Esophagus mucosa (tissue), 1 donor: ENCODE measurements at regions not wholly inside any gene's neighbourhood (a gene's known extent, or its start where the extent isn't known, plus 50 kb on each side); places are given as distances from the start of the nearest gene placed in this dataset.

Experiments used
- ATAC-seq: fragments of 200-7000 bp; cut with Tn5 transposase; one replicate; pipeline ENCODE4 v1.9.1; 2020
- donor health status: DM: yes; HTN: yes; CAD: no.

DNA sequence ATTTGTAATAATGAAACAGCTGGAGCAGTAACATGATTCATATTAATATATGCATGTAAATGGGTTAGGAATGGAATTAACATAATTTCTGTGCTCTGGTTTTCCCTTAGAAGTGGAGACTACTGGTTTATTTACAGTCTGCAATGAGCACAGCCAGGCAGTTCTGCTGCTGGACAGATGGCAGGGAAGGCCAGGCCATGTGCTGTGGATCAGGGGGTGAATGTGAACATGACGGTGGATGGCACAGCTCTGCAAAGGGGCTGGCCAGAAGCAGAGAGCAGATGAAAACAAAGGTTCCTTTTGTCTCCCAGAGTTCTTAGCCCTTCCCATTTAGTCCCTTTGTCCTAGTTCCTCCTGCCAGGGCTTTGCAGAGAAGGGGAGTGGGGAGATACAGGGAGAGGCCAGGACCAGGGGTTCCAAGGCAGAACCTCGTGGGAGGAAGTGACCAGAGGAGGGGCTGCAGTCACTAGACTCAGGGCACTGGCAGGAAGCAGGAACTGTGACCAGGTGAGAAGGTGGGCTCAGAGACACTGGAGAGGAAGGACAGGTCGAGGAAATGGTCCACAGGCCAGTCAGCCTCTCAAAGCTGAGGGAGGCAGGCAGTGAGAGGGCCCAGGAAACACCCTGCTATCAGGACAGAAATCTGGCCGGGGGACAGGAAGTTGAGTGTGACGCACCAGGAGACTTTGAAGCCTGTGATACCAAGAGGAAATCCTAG lies 112.9 kb upstream of the ATP8B1 start:
- ATAC-seq: no peak

DNA sequence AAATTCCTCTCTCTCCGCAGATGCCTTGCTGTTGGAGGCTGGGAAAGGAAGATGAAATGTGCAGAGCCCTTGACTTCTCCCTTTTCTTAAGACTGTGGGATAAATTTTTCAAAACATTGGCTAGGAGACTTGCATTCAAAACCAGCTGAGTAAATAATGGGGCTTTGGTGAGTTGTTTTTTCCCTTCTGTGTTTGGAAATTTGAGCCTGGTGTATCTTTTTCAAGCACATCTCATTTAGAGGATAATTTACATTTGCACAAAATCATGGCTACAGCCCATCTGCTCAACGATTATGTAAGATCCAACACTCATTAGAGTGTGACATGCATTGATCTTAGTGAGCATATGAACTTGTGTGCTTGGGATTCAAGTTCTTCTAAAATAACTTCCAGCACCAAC lies 112.1 kb upstream of the ATP8B1 start:
- ATAC-seq: no peak

- ATAC-seq: no peak
Observed at GRCh38 chr18:57913686-57914085, 110.6 kb upstream of the ATP8B1 start.

DNA sequence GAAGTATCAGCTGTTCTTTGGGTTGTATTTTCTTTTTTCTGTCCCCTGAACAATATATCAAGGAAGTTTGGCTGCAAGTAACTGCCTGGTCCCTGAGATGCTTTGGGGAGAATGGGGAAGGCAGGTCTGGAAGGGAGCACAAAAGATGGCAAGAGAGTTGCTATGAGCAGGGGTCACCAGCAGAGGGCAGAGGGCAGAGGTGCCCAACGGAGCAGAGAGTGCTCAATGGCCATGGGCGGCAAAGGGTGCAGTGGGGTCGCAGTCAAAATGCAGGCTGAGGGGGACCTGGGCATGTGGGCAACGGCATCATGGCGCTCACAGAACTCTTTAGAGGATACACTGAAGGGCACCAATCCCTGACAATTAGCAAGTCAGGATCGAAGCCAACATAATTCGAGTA lies 107.7 kb upstream of the ATP8B1 start:
- no peak for ATAC-seq

DNA sequence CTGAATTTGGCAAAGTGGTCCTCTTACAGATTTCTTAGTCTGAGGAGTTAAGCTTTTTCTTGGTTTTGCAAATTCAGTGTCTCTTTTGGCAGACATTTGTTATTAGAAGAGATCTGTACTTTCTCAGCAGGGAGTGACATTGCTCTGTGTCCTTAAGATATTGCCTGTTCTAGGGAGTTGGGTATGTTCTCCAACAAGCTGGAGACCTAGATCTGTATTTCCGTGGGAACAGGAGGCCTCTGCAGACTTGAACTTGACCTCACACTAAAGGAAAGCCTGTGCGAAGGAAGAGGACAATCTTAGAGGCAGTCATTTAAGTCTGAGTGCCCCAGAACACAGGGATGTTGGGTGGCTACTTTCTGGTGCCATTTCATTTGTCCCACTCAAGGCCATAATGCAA lies 107.0 kb upstream of the ATP8B1 start:
- no peak for ATAC-seq

GRCh38 chr18:57909620-57910019 lies 106.5 kb upstream of the ATP8B1 start:
- peak; percentile 95 for ATAC-seq

DNA sequence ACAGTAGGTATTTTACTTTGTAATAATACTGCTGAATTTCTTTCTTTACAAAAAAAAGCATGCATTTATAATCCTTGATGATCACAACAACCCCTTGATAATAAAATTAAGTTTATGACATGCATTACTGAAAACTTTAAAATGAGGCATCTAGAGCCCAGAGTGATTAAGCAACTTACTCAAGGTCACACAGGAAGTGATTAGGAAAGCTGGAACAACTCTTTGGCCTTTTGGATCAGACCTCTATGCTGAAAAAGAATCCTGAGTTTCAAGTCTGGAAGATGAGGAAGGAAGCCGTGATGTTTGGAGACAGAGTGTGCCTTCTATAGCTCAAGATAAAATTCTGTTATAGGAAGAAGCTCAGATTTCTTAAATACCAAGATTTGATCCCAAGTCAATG lies 105.0 kb upstream of the ATP8B1 start:
- ATAC-seq: no peak

GRCh38 chr18:57907550-57907949 lies 104.4 kb upstream of the ATP8B1 start:
- ATAC-seq: no peak

- peak; percentile 37 for ATAC-seq
Observed at GRCh38 chr18:57906852-57907251, 103.7 kb upstream of the ATP8B1 start.

DNA sequence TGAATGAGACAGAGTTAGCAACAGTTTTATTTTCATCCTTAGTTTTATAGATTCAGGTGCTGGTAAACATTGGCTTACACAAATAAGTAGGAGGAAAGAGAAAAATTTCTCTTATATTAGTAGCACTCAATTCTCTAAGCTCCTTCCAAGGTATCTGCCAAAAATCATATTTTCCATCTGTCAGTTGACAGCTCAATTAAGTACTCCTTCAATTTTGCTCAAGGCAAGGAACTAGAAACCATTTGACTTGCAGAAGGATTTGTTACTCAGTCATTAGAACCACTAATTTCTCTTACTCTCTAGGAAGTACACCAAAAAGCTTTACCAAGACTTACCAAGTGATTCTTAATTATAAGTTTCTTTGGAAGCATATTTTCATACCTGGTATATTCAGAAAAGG lies 101.4 kb upstream of the ATP8B1 start:
- no peak for ATAC-seq

DNA sequence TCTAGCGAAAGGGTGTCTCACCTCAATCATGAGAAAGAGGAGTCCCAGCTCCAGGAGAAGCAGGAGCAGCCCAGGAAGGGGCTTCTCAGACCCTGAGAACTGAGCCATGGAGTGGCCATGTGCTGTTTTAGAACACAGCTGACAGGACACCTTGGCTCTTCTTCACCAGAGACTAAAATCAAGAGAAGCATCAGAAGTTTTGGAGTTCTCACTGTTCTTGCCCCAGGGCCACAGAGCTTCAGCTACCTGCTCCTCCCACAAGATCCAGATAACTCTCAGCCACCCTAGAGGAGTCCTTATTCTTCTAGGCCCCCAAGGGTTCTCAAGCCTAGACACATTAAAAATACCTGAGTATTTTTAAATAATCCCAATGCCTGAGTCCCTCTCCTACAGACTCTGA lies 99.6 kb upstream of the ATP8B1 start:
- no peak for ATAC-seq

DNA sequence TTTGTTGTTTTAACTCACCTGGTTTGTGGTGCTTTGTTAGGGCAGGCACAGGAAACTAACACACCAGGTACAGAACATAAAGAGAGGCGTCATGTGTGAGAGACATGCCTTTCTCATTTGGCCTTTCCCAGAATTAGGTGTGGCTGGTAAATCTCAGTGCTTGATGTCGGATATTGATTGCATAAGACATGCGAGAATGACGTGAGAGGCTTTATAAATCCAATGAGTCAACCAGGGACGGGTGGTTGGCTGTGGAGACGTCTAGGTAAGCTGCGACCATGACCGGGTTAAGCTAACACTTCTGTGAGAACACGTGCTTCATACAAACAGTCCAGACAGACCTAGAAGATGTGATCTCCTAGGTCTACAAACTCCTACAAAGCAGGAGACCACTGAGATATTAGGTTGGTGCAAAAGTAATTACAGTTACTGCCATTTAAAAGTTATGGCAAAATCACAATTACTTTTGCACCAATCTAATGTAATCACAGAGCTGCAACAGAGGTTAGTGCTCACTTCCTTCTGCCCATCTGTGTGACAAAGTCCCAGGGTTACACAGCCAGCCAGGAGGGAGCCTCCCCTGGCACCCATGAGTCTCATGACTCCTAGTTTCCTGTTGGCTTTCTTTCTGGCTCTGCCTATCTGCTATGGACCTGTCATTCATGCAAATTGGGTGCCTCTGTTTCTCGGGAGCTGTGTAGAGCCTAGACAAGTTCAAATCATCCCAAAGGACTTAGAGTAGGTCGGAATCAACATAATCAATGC lies 98.9 kb upstream of the ATP8B1 start:
- ATAC-seq: peak; percentile 93

- no peak for ATAC-seq
Observed at GRCh38 chr18:57900906-57901435, 97.9 kb upstream of the ATP8B1 start.

DNA sequence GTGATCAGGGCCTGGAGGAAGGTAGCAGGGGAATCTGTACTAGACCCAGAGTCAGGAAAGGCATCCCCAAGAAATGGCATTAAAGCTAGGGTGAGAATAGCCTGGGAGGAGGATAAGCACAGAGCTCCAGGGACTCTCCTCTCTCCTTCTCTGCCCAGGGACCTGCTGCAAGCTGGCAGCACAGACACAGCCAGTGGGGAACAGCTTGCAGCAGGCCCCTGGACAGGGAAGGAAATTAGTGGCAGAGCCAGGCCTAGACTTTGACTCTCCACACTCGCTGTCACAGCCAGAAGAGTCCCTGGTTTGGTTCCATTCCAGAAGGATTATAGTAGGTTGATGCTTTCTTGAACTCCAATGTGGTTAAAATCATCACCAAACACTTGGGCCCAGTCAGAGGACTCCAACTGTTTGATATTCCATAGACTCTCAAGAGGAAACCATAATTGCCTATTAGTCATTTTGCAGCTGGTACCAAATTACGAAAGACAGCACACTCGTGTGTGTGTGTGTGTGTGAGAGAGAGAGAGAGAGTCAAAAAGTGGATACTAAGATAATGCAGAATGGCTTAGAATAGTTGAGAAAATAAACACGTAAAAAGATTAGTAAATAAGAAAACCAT lies 95.5 kb upstream of the ATP8B1 start:
- ATAC-seq: no peak

DNA sequence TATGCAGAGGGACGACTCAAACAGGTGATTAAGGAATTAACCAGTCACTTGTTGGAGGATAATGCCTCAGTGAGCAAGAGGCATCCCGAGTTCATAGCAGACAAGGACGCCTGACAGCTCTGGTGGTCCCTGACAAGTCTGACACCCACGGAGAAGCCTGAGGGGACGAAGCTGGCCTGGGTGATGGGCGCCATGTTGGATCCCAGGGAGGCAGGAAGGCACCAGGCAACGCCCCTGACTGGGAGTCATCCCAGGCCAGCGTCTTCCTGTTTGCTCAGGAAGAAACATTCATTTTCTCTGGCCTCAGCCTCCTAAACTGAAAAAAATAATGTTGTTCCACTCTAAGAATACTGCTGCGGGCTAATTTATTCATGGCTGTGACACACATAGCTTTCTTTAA lies 92.1 kb upstream of the ATP8B1 start:
- ATAC-seq: no peak

DNA sequence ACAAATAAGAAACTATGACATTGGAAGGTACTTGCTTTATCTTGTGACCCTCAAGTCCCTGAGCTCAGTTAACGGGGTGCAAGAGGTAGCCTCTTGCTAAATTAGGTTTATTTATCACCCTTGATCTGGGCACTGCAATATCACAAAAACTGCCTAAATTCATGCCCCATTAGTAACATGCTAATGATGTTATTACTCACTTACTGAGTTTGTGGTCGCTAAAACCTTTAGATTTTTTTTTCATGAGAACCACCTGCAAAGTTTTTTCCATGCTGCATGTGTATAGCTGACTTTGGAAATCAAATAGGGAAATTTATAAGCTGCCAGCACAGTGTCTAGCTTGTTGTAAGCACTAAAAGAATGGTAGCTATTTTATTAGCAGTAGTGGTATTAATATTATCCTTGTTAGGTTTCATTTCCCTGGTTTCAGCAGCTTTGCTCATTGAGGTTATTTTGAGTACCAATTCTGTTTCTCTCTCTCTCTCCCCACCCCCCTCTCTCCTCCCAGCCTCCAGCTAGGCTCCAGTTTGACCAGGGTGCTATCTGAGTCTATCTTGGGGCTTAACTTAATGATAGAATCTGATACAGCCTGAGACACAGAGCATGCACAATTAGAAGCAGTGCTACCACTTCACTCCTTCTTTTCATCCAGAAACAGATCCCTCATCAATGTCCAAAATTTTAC lies 88.7 kb upstream of the ATP8B1 start:
- ATAC-seq: no peak

DNA sequence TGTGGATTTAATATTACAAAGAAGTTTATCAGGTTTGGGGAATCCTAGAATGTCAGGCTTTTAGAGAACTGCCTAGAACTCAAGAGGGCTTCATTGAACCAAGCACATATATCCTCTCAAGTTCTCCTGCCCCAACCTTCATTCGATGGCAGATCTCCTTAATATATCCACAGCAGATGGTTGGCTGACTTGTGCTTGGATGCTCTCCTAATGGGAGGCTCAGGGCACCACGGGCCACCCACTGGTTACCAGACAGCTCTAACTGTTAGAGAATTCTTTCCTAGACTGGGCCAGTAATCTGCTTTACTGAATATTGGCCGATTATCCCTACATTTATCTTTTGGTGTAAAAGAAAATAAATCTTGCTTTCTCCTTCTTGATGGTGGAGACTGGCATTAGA lies 87.2 kb upstream of the ATP8B1 start:
- ATAC-seq: no peak

DNA sequence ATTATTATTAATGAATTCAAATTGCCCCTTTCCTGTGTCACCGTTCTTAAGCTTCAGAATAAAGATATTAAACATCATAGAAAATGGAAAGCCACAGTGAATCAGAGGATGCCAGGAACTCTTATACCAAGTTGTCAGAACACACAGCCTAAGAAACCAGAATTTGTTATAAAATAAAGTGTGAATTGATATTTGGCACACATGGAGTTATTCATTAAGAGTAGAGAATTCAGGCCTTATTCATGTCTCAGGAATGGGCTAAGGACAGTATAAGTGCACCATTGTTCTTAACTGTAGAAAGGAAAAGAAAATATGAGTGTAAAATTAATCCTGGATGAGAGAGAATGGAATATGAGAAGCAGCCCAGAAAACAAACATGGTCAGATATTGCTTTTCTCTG lies 86.7 kb upstream of the ATP8B1 start:
- no peak for ATAC-seq

GRCh38 chr18:57887543-57888383 lies 84.6 kb upstream of the ATP8B1 start:
- ATAC-seq: no peak

GRCh38 chr18:57885931-57886330 lies 82.8 kb upstream of the ATP8B1 start:
- ATAC-seq: no peak

GRCh38 chr18:57882465-57882864 lies 79.3 kb upstream of the ATP8B1 start:
- no peak for ATAC-seq

GRCh38 chr18:57881818-57882413 lies 78.8 kb upstream of the ATP8B1 start:
- ATAC-seq: peak; percentile 92
